ENCODE measurements at regions not wholly inside any gene's neighbourhood (a gene's known extent, or its start where the extent isn't known, plus 50 kb on each side); places are given as distances from the start of the nearest gene placed in this dataset.

DNA sequence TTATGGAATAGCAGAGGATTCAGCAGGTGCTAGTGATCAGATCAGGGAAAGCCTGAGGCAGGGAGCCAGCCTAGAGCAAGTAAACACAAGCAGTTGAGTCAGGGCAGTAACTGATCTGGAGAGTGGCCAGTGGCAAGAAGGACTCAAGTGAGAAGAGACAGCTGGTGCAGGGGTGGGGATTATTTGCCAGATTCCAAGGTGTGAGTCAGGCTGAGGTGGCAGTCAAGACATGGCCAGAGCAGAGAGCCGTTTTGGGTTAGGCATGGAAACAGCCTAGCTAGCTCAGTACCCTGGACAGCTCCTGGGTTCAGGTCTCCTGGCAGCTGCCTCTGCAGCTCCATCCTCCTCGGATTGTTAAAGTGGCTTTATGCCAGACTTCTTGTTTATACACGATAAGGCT lies 281.9 kb upstream of the ONECUT1 start:
- peak; percentile 62 for TF ChIP-seq JUND (IDR thresholded peaks at IDR 0.05)
- TF ChIP-seq SIN3A (IDR thresholded peaks at IDR 0.05; ENCODE audit: borderline replicate concordance, low read depth, low read length) = 0 out of 2 replicates have a peak, but pooled peaks have one; percentile 16
- TF ChIP-seq EP300 (IDR thresholded peaks at IDR 0.05; ENCODE audit: borderline replicate concordance in 1 of 2, low read depth in 1 of 2, low read length in 1 of 2) = peak in 1 of 2 experiments; percentile 42; a peak in 1 of 4 replicates
- TF ChIP-seq, protein P1, sequence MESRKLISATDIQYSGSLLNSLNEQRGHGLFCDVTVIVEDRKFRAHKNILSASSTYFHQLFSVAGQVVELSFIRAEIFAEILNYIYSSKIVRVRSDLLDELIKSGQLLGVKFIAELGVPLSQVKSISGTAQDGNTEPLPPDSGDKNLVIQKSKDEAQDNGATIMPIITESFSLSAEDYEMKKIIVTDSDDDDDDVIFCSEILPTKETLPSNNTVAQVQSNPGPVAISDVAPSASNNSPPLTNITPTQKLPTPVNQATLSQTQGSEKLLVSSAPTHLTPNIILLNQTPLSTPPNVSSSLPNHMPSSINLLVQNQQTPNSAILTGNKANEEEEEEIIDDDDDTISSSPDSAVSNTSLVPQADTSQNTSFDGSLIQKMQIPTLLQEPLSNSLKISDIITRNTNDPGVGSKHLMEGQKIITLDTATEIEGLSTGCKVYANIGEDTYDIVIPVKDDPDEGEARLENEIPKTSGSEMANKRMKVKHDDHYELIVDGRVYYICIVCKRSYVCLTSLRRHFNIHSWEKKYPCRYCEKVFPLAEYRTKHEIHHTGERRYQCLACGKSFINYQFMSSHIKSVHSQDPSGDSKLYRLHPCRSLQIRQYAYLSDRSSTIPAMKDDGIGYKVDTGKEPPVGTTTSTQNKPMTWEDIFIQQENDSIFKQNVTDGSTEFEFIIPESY (IDR thresholded peaks at IDR 0.05; ENCODE audit: borderline replicate concordance, low read depth) = no peak
- no peak for TF ChIP-seq NRF1 (IDR thresholded peaks at IDR 0.05; ENCODE audit: low read depth, low read length)
- TF ChIP-seq, protein P2, sequence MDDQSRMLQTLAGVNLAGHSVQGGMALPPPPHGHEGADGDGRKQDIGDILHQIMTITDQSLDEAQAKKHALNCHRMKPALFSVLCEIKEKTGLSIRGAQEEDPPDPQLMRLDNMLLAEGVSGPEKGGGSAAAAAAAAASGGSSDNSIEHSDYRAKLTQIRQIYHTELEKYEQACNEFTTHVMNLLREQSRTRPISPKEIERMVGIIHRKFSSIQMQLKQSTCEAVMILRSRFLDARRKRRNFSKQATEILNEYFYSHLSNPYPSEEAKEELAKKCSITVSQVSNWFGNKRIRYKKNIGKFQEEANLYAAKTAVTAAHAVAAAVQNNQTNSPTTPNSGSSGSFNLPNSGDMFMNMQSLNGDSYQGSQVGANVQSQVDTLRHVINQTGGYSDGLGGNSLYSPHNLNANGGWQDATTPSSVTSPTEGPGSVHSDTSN (IDR thresholded peaks at IDR 0.05) = peak; percentile 70
- TF ChIP-seq TCF12 (IDR thresholded peaks at IDR 0.05) = peak; percentile 86
- 0 out of 2 replicates have a peak, but pooled peaks have one; percentile 40 for TF ChIP-seq RXRA (IDR thresholded peaks at IDR 0.05; ENCODE audit: borderline replicate concordance, low read depth)
- TF ChIP-seq FOSL2 (IDR thresholded peaks at IDR 0.05; ENCODE audit: borderline replicate concordance, low read depth) = peak; percentile 80; the same call in 1 of the 2 replicates
- TF ChIP-seq MEF2A (IDR thresholded peaks at IDR 0.05; ENCODE audit: borderline replicate concordance, low read depth) = no peak
- TF ChIP-seq, protein P3, sequence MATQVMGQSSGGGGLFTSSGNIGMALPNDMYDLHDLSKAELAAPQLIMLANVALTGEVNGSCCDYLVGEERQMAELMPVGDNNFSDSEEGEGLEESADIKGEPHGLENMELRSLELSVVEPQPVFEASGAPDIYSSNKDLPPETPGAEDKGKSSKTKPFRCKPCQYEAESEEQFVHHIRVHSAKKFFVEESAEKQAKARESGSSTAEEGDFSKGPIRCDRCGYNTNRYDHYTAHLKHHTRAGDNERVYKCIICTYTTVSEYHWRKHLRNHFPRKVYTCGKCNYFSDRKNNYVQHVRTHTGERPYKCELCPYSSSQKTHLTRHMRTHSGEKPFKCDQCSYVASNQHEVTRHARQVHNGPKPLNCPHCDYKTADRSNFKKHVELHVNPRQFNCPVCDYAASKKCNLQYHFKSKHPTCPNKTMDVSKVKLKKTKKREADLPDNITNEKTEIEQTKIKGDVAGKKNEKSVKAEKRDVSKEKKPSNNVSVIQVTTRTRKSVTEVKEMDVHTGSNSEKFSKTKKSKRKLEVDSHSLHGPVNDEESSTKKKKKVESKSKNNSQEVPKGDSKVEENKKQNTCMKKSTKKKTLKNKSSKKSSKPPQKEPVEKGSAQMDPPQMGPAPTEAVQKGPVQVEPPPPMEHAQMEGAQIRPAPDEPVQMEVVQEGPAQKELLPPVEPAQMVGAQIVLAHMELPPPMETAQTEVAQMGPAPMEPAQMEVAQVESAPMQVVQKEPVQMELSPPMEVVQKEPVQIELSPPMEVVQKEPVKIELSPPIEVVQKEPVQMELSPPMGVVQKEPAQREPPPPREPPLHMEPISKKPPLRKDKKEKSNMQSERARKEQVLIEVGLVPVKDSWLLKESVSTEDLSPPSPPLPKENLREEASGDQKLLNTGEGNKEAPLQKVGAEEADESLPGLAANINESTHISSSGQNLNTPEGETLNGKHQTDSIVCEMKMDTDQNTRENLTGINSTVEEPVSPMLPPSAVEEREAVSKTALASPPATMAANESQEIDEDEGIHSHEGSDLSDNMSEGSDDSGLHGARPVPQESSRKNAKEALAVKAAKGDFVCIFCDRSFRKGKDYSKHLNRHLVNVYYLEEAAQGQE (IDR thresholded peaks at IDR 0.05; ENCODE audit: low read depth, low read length) = peak; percentile 99
- peak; percentile 84 for TF ChIP-seq NFIC (IDR thresholded peaks at IDR 0.05; ENCODE audit: borderline replicate concordance)
- H3K4me2 ChIP-seq = no peak overlapping the region
- no peak for DNase-seq

More for the DNA sequence above, 281.9 kb upstream of the ONECUT1 start:
- POLR2A ChIA-PET = no interaction called here
- Histone ChIP-seq H3K9me3 (no peaks in the 10 kb centered on the region), H3K9me2 (no peaks in the 10 kb centered on the region), H2AFZ (ENCODE audit: low read depth) (no peak overlapping the region), H3K4me3 (ENCODE audit: low read depth in 2 of 2, low read length in 1 of 2) (no peak overlapping the region), H3K79me2 (ENCODE audit: insufficient read depth) (no peaks in the 10 kb centered on the region), H3K36me3 (replicated peaks in 1 of 2; ENCODE audit: control insufficient read depth in 1 of 2, insufficient read depth in 2 of 2, low read length in 1 of 2) (no peaks in the 10 kb centered on the region), H3F3A (replicated peaks; ENCODE audit: insufficient read depth) (no peaks in the 10 kb centered on the region), H3K27ac (ENCODE audit: low read depth in 2 of 2, low read length in 1 of 2) (no peak overlapping the region), H3K4me1 (ENCODE audit: control insufficient read depth in 1 of 2, insufficient read depth in 2 of 2, low read depth in 1 of 2, low read length in 1 of 2) (no peaks in the 10 kb centered on the region), H3K9ac (no peak overlapping the region), H4K20me1 (ENCODE audit: insufficient read depth) (peaks cover 5% of the 10 kb centered on the region; the same call in 1 of the 2 replicates), H3K27me3 (ENCODE audit: insufficient read depth) (no peaks in the 10 kb centered on the region)
- CTCF ChIA-PET = no interaction called here
- 0% methylated on average over 2 of the region's 3 CpGs for WGBS (ENCODE audit: low lambda C conversion rate)

Data from SK-N-SH (cell line).